ENCODE measurements at regions not wholly inside any gene's neighbourhood (a gene's known extent, or its start where the extent isn't known, plus 50 kb on each side); places are given as distances from the start of the nearest gene placed in this dataset.
"Not testable (repeated sequence)": the region's sequence is repeated elsewhere in the genome, so short reads cannot be mapped to it uniquely, and the experiment has no call there.

DNA sequence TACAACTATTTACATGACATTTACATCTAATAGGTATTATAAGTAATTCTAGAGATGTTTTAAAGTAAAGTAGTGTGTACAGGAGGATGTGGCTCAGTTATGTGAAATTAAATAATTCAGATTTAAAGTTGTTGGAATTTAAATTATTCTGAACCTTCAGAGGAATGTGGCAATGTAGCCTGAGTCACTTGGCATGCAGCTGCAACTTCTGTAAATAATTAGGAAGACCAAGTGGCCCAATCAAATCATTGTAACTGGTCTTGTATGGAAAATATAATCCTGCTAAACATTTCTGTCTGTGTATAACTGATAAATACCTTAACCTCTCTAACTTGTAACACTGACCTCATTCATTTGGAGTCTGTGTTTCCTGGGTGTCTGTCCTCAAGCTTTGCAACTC lies 828.9 kb downstream of the GLUD2 start:
- DNase-seq, result no peak

- DNase-seq, result not testable (repeated sequence)
Measured at GRCh38 chrX:121877337-121877736, 829.9 kb downstream of the GLUD2 start.

- no peak for DNase-seq
Measured at GRCh38 chrX:121886557-121886956, 839.1 kb downstream of the GLUD2 start.

- no peak for DNase-seq
Measured at GRCh38 chrX:121894756-121895155, 847.3 kb downstream of the GLUD2 start.

DNA sequence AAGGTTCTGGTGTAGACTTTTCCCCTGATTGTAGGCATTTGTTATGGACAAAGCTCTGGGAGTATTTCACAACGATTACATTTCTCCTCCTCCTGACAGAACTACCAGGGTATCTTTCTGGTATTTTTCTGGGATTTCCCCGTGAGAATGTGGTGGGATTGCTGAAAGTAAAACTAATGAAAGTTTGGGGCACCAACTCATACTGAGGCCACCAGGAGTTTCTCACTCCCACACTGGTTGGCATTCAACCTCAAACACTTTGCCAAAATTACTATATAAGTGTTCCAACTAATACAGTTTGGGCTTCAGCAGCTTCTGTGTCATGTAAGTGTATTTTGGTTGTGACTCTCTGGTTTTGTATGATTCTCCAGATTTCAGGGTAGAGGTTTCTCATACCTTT lies 855.1 kb downstream of the GLUD2 start:
- DNase-seq, result no peak

DNA sequence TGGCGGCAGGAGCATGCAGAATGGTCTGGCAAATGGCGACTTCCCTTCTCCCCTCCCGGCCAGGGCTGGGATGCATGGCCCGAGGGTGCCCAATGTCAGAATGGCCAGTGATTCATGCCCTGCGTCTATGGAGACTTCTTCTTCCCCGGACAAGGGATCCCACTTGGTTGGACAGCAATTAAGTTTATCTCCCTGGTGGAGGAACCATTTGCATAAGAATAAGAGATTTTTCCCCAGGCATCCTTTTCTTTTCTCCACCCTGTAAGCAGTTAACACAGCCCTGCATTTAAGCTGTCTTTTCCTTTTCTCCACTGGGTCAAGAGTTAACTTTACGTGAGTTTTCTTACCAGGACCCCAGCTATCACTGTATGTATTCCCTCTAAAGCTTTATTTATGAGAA lies 856.6 kb downstream of the GLUD2 start:
- no peak for DNase-seq

- DNase-seq, result no peak
Measured at GRCh38 chrX:121921258-121921657, 873.8 kb downstream of the GLUD2 start.

DNA sequence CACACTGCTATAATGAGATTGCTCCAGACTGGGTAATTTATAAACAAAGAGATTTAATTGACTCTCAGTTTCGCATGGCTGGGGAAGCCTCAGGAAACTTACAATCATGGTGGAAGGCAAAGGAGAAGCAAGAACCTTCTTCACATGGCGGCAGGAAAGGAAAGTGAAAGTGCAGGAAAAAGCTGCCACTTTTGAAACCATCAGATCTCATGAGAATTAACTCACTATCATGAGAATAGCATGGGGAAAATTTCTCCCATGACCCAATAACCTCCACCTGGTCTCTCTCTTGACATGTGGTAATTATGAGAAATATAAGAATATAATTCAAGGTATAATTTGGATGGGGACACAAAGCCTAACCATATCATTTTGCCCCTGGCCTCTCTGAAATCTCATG lies 884.2 kb downstream of the GLUD2 start:
- DNase-seq, result no peak

- DNase-seq, result no peak
Measured at GRCh38 chrX:121932688-121933087, 885.3 kb downstream of the GLUD2 start.

DNA sequence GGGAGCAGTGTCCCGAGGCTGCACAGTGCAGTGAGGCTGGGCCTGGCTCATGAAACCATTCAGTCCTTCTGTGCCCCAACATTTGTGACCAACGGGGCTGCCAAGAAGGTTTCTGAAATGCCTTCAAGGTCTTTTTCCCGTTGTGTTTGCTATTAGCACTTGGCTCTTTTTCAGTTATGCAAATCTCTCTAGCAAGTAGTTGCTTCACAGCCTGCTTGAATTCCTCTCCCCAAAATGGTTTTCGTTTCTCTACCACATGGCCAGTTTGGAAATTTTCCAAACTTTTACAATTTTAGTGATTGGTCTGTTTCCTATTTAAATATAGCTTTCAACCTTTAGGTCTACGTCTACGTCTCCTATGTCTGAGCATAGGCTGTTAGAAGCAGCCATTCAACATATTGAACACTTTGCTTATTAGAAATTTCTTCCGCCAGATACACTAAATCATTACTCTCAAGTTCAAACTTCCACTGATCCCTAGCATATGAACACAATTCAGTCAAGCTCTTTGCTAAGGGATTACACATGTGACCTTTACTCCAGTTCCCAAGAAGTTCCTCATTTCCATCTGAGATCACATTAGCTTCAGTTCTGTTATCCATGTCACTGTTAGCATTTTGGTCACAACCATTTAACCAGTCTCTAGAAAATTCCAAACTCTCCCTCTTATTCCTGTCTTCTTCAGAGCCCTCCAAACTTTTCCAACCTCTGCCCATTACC lies 901.8 kb downstream of the GLUD2 start:
- no peak for DNase-seq

DNA sequence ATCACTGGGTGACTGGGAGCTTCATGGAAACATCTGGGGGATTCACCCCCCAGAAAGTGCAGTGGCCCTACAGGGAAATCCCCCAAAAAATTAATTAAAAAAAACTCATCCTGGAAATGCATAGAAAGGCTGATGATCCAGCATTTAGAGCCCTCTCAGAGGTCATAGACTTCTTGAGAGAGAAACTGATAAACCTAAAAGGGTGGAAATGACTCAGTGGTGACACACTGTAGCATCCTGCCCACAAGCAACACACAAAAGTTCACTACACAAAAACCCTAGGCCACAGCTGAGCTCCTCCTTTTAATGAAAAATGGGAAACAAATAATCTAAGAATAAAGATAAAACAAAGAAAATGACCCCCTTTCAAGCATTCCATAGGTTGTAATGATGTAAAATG lies 911.5 kb downstream of the GLUD2 start:
- no peak for DNase-seq

- no peak for DNase-seq
Measured at GRCh38 chrX:121975671-121976070, 928.3 kb downstream of the GLUD2 start.

- no peak for DNase-seq
Measured at GRCh38 chrX:121987163-121987562, 939.8 kb downstream of the GLUD2 start.

- DNase-seq, result no peak
Measured at GRCh38 chrX:121987835-121988234, 940.4 kb downstream of the GLUD2 start.

GRCh38 chrX:122004127-122004526 lies 956.7 kb downstream of the GLUD2 start:
- DNase-seq, result no peak

DNA sequence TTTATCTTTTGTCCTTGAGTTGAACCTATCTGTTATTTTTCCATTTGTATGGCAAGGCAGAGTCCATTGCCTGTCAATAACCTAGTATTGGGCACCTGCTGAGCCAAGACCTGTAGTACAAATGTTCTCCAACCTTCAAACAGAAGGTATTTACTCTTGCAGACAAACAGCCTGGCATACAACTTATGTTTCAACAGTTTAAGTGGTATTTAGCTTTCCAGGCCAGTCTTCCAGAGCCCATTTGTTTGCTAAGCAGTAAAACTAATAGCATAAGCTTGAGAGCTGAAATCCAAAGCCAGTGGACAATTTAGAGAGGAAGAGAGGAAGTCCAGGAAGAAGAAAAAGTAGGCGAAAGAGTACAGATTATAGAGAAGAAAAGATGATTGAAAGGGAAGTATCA lies 979.3 kb downstream of the GLUD2 start:
- no peak for DNase-seq

DNA sequence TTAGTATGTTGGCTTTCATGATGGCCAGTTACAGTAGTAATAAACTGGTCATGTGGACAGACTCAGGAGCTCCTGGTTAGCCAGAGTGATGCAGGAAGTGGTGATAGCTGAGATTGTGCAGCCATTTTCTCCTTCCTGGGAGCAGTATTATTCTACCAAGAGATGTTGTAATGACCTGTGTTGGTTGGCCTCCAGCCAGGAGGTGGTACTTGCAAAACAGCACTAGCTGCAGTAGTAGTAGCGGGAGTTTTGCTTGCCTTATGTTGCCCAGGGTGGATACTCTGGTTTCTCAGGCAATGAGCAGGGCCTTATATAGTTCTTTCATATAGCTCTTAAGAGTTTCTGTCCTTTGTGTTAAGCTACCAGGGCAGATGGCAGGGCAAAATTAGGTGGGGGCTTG lies 998.8 kb downstream of the GLUD2 start:
- no peak for DNase-seq

DNA sequence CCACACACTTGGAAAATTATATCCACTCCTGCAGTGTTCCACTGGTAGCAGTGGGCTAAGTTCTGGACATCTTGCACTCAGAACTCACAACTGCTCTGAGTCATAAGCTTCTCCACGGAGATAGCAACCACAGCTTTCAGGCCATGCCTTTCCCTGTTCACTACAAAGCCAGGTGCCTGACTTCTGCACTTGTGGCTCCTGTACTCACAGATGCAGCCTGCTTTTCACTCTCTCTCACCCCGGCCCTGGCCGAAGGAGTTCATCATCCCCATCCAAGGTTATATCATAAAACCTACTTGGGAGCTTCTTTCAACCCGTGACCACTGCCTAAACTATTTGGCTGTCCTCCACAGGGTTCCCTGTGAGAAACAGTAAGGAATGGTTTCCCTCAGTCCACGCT lies 999.4 kb downstream of the GLUD2 start:
- DNase-seq, result no peak

- no peak for DNase-seq
Measured at GRCh38 chrX:122047261-122047660, 999.9 kb downstream of the GLUD2 start.

DNA sequence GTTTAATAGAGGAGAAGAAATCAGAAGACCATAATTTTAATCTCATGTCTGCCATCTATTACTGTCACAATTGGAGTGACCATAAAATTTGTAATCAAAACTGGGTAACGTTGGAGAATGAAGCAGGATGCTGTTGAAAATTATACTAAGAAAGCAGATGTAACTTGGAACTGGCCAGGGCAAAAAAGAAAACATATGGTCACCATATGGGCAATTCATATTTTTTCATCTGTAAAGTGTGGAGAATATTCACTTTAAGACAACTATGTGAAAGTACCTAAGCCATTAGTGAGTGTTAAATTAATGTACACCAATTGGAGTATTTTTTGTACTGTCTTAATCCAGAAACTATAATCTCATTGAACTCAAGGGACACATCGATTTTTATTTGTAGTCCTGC lies 1008.0 kb downstream of the GLUD2 start:
- DNase-seq, result no peak

DNA sequence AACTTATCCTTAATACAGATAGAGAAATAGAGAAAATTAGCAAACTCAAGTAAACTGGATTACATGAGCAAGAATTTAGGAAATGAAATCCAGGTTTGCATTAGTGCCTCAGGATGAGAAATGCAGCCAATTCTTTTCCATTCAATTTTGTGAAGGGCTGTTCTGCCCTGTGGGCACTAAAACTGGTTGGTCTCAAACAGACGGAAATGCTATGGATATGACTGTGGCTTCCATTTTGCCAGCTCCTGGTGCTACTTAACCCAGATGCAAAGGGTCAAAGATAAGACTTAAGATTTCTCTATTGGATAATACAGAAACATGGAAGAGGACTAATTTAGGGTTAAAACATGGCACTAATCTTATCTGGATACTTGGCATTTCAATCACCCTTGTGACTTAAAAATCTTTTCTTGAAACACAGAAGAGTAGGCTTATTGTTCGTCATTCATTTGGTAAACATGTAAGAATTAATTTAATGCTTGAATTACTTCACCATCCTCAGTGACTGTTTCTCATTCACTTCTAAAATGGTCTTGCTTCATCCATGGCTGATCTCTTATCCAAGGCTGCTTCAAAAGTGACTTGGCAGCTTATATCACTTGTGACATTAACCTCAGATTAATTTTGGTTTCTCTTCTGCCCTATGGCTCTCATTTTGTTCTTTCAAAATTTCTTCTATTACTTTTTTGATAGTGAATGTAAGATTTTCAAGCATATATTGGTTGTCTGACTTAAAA lies 1008.7 kb downstream of the GLUD2 start:
- DNase-seq, result no peak

DNA sequence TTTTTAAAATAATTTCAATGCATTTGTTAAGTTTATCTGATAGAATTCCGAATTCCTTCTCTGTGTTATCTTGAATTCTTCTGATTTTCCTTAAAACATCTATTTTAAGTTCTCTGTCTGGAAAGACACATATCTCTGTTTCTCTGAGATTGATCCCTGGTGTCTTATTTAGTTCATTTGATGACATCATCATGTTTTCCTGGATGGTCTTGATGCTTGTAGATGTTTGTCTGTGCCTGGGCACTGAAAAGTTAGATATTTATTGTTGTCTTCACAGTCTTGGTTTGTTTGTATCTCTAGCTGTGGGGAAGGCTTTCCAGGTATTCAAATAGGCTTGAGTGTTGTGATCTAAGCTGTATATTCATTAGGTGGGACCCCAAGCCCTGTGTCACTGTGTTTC lies 1028.8 kb downstream of the GLUD2 start:
- no peak for DNase-seq

- no peak for DNase-seq
Measured at GRCh38 chrX:122078079-122078478, 1030.7 kb downstream of the GLUD2 start.

DNA sequence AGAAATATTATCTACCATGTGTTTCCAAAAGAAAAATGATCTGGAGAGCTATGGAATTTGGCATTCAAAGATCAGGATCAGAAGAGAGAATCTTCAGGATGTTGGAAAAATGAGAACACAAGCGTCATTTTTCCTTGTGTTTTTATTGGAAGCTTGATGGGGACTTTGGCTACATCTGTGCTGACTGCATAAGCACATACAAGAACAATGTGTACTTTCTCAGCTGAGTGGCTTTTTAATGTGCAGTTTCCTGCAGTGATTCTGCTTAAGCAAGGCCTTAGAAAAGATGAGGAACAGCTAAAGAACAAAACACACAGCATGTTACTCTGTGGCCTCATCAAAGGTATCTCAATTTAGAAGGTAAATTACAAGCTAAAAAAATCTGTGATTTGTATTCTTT lies 1039.9 kb downstream of the GLUD2 start:
- DNase-seq, result no peak

DNA sequence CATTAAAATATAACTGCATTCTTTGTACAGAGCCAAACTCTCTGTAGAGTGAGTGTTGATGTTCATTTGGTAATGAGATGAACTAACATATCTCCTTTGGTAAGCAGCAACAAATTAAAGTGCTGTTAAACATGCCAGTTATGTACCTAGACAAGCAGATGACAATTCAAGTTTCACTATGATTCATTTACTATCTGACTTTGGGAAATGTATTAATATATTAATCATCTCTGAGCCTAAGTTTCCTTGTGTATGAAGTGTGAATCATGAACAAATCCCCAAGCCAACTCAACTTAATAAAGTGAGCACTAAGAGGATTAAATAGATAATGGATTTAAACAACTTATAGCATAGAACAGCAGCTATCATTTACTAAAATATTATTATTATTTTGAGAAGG lies 1044.2 kb downstream of the GLUD2 start:
- no peak for DNase-seq
